ENCODE measurements at regions not wholly inside any gene's neighbourhood (a gene's known extent, or its start where the extent isn't known, plus 50 kb on each side); places are given as distances from the start of the nearest gene placed in this dataset.

GRCh38 chr21:22941779-22942490 lies 1943.7 kb downstream of the NCAM2 start:
- TF ChIP-seq SUZ12 (IDR thresholded peaks at IDR 0.05; ENCODE audit: extremely low read depth, insufficient read depth, insufficient read length) (no peak), ZNF274 (IDR thresholded peaks at IDR 0.05; ENCODE audit: low read depth, low read length) (no peak), YY1 (IDR thresholded peaks at IDR 0.05; ENCODE audit: insufficient read depth, insufficient read length) (no peak)

All from NT2/D1 (cell line).